ENCODE measurements at regions not wholly inside any gene's neighbourhood (a gene's known extent, or its start where the extent isn't known, plus 50 kb on each side); places are given as distances from the start of the nearest gene placed in this dataset.

DNA sequence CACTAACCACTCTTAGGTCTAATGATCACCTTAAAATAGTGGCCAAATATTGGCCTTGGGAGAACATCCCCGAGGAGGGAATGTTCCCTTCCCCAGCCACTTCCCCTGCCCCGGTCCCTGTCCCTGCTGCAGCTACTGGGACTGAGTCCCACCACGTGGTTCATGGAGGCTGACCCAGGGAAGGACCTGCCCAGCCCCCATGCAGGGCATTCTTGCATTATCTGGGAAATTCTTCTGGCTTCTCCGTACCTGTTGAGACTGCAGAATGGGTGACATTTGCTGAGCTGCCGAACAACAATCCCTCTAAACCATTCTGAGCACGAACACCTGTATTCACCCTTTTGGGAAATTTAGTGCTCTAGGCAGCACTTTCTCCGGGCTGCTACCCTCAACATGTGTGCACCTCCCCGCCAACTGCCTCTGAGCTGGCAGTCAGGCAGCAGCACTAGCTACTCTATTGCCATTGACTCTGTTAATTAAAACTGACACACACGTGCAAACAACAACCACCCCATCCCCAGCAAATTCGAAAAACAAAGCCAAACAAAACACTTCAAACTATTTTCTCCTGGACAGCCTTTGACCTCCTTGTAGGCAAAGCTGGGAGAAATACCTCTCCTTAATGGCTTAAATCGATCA is 567.4 kb upstream of the MKI67 start:
- DNase-seq: no peak

DNA sequence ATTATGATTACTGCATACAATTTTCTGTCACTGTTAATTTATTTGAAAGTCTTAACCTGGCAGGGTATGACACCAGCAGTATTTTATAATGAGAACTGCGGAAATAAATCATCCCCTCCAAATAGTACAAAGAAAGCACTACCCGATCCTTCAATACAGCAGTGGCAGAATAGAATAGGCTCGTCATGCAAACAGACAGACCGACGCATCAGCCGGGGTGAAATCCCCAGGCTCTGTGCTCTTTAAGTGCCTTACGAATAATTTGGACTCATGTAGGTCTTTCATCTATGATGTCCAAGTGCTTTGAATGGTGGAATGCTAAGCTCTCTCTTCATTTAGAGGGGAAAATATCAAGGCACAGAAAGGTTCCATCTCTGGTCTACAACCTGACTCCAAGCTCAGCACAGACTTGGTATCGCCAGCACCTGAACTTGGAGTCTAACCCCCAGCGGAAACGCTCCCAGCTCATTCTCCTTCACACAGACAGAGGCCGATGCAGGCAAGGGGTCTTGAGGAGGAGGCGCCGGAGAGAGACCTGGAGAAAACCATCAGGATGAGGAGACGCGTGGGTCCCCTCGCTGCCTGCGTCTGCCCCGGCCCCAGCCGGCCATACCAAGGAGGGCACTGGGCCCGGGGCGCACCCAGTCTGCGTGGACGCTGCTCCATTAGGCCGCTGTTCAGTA is 568.1 kb upstream of the MKI67 start:
- DNase-seq: no peak

DNA sequence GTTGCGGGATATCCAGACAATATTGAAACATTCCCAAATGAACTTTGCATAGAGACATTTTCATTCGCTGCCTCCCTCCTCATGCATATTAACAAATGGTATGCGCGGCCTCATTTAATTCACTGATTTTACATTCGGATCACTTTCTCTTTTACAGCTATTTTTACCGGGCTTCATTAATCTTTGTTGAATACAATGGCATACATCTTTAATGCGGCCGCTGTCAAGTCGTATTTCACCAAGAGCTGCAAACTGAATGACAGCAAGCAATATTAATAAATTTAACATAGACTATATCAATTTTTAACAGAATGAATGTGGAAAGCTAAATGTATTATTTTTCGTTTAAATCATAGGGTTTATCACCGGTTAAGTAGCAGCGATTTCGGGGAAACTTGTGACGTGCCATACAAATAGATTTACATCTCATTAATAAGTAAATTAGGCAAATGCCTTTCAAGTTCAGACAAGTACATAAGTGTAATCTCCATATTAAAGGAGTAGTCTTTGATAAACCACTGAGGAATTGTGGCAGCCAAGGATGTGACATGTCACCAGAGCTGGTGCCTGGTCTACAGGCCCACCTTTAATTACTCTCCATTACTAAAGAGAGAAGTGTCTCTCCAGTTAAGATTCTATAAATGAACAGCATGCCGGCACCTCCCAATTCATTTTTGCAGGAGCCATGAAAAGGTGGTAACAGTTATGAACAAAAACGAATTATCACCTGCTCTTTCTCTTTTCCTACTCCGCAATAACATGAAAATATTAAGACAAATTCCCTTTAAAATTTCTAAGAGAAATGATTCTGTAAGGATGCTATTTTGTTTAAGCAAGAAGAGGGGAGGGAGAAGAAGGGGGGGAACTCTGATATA is 568.9 kb upstream of the MKI67 start:
- no peak for DNase-seq

DNA sequence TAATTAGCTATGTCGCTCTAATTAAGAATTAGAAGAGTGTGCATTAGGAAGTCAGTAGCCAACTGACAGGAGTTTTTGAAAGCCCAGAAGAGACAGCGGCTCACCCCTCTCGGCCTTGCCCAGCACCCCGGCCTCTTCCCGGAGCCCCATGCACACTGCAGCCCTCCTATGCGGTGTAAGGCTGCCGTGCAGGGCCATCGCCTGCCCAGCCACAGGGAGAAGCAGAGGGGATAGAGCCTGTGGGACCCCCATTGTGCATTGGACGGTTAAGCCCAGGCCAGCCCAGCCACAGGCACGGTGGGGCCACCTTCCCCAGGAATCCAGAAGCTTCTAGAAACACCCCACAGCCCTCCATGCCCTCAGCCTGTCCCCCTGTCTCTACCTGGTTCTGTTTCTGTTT is 569.7 kb upstream of the MKI67 start:
- no peak for DNase-seq

DNA sequence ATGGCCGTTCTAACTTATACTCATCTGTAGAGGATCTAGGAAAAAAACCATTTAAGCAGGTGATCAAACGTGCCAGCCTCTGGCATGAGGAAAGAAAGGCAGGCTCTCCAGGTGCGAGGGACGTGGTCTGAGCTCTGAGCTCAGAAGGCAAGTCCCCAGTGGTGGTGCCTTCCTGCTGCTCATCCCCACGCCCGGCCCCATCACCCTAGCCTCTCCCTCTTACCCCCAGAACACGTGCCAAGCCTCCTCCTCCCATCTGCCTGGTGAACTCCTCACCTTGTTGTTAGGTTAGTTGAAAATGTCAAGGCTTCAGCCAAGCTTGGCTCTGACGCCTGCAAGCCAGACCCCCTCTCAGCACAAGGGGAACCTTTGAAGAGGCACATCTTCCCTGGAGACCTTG is 571.2 kb upstream of the MKI67 start:
- DNase-seq: no peak

DNA sequence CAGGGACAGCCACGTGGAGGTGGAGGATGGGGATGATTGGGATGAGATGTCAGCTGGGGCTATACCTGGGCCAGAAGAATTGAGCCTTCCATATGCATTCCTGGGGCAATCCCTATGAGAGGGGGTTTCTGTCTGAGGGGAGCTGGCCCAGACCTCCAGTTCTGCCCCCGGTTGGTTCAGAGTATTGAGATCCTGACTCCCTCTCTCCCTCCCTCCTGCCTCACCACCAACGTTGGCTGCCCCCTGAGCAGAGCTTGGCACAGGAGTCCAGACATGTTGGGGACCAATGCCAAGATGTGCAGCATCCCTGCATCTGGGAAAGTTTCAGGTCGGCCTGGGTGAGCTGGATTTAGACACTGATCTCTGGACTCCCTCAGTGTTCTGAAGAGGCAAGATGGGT is 575.2 kb upstream of the MKI67 start:
- DNase-seq: no peak

DNA sequence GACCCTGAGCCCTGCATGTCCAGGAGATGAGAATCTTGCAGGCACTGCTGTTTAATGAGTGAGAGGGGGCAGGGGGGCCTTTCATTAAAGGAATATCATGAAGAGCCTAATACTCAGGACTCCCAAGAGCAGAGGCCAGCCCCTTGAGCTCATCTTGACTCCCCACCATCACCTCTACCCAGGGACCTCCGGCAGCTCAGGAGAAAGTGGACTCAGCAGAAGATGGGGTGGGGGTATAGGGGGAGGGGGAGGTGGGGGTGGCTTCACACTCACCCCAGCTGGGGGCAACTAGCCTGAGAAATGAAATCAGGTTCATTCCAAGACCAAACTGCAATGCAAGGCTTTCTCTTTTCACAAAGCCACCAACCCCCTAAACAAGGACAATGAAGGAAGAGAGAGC is 575.6 kb upstream of the MKI67 start:
- DNase-seq: no peak

DNA sequence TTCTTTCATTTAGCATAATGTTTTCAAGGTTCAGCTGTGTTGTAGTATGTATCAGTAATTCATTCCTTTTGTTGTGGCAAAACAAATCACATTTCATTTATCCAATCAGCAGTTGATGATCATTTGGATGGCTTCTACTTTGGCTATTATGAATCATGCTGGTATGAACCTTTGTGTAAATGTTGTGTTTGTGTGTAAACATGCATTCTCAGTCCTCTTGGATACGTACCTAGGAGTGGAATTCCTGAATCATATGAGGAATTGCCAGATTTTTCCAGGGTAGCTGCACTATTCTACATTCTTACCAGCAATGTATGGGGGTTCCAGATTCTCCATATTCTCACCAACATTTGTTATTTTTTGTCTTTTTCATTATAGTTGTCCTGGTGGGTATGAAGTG is 578.5 kb upstream of the MKI67 start:
- DNase-seq: no peak

DNA sequence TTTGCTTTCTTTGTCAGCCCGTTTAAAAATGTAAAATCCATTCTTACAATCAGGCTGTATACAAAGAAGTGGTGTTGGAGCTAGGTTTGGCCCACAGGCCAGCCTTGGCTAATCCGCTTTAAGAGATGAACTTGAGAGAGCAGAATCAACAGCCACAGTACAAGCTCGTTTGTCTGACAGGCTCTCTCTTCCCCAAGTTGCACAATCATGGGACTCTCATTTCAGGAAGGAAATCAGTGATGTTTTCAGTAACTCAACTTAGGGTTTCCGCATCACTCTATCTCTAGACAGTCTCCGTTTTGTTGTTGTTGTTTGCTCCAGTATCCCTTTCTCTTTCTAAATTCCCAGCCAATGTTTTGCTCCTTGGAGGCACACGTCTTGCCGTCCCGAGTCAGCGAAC is 582.0 kb upstream of the MKI67 start:
- no peak for DNase-seq

DNA sequence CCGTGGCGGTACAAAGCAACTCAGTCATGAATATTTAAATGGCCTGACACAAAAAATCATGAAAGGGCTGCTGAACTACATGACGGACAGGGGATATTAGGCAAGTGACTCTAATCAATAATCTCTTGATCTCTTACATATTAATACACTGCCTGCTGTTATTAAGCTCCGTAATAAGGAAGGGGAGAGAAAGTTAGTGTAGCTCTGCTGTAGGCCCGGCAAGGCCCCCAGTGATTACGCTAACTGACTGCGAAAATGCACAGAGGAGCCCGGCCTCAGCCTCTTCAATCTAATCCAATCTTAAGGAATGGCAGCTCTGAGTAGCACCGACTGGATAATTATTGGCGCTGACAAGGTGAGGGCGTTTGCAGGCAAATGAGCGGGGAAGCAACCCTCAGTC is 583.5 kb upstream of the MKI67 start:
- DNase-seq: no peak

DNA sequence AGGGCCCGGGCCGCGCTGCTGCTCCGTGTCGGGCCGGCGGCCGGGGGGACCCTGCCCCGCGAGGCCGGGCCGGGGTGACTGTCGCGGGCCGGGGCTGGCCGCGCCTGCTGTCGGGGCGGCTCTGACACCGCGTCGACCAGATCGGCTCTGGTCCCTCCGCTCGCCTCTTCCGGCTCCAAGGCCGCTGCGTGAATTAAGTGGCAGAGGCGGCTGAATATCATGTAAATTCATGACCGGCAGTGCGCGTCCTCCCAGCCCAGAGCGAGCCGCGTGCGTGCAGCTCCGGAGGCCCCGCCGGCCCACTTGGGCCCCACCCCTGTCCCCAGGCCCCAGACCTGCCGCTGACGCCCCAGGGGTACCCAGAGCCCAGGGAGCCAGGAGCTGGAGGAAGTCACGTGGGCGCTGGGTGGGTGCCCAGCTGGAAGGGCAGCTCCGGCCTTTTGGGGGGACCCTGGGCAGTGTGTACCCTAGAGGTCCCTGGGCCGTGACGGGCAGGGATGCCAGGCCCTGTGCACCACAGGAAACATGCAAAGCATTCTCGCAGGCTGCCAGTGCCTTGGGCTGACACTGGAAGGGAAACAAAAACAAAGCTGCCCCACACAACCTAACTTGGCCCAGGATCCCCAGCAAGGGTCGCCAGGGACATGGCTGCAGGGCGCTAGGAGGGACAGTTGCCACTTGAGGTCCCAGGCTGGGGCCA is 584.0 kb upstream of the MKI67 start:
- DNase-seq: no peak

DNA sequence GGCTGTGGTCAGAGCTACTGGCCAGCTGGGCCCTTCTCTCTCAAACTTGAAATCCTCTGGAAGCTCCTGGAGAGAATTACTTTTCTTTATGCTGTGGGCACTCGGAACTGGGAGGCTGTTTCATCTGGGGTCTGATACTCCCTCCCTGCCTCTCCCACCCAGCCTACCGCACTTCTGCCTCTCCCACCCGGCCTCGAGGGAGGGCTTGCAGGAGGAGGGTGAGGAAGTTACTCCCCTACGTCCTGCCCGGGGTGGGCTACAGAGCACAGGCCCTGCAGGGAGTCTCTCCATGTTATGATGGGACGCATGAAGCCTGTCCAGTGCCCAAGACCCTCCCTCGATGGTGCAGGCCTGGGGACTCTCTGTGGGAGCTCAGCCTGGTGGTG is 584.6 kb upstream of the MKI67 start:
- DNase-seq: no peak

DNA sequence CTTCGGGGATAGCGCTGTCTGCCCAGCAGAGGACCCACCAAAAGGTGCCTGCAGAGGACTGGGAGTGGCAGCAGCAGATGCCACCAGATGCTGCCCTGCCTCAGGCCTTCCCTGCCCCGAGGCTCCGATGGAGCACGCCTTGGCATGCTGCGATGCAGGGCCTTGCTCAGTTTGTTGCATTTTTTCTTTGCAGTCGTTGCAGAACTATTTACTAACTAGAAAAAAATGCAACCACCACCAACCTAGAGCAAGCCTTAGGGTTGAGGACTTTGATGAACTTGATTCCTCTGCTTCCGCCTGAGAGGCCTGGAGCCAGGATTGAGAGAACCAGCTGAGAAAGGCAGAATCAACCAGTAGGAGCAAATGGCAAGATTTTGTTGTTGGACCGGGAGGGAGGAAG is 585.6 kb upstream of the MKI67 start:
- no peak for DNase-seq

DNA sequence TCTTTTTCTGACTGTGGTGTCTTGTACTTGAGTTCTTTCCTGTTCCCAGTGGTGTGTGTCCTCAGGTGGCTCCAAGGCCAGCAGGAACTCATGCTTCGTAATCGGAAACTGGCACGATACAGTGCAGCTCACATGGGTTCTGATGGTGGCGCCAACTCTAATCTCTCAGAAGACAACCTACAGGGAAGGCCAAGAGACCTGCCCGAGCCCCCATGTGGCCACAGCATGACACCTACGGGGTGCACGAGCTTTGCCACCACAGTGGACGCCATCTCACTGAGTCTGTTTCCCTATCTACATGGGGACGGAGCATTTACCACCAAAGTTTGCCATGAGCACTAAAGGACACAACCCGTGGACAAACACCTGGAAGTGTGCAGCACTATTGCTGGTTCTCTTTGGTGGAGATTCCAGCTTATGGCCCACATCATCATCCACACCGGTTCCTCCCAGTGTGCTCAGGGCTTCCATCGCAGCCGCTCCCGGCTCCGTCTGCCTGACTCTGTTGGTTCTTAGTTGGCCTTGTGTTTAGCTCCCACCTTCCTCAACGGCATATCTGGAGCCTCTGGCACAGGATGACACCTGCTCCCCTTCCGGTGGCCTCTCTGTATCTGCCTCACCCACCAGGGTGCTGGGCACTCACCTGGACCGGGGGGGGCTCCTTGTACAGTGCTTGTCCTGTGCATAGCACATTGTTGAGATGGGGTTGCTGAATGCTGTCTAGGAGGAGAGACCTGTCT is 586.6 kb upstream of the MKI67 start:
- no peak for DNase-seq

DNA sequence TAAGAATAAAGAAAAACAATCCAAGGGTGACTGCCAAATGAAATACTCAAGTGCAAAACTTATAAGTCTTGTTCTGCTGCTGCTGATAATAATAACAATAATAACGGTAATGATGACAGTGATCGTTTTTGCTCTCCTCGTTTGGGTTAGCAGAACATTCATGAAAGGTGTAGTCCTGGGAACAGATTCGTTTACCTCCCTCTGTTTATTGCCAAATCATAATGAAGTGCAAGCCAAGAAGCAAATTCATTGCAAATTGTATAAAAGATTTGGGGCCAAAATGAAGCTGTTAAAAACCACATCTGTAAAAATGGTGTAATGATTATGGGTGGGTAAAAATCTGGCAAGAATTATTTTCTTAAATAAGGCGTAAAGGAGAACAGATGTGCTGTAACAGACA is 587.2 kb upstream of the MKI67 start:
- no peak for DNase-seq

DNA sequence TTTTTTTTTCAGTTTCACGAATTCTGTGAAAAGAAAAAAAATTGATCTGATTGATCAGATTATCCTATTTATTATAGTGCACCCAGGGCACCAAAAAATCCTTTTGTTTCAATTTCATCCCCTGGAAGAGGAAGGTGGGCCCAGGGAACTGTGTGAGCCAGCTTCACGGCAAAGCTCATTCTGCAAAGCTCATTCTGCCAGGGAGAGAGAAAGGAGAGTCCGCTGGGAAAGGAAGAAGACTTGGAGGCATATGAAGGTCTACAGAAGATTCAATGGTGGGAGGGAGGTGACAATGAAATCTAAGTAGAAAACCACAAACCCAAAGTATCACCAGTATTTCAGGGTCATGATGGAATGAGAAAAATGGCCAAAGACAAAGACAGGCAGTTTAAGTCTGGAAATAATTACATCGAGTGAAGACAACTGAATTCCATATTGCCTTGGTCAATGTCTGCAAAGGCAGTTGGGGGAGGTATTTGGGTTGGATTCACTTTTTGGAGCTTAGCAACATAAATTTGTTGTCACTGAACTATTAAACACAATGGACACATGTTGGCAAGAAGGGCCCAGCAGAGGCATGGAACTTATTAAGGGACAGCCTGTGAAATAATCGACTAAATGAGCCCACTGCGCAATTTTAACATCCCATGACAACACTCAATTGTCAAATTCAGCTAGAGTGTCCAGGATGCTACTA is 587.8 kb upstream of the MKI67 start:
- DNase-seq: no peak

DNA sequence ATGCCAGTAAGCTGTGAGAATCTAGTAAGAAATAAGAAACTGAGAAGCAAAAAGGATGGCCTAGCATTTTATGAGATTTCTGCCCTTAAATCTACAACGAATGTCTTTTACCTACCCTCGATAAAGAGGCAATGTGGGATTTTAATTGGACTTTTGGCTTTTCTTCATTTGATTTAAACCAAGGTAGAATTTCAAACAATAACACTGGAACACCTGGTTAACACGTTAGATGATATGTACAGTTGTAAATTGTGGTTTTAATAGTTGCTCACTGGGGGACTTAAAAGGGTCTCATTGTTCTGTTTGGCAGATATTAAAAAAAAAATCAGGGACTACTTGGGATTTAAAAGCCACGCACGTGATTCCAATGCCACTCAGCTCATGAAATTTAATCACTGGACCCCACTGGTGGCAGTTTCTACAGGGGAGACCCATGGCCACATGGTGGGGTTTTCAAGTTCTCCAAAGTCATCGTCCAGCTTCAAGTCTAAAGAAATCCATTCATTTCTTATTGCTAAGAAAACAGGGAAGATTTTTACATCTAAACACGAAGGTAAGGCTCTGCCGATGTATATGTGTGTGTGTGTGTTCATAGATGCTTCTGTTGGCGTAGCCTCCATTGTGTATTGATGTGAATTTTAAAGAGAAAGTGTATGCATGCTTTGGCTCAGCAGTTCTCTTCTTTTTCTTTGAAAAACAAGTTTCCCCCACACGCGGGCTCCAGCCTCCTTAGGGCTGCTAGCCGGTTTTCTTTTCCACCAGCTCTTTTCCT is 588.6 kb upstream of the MKI67 start:
- DNase-seq: no peak

DNA sequence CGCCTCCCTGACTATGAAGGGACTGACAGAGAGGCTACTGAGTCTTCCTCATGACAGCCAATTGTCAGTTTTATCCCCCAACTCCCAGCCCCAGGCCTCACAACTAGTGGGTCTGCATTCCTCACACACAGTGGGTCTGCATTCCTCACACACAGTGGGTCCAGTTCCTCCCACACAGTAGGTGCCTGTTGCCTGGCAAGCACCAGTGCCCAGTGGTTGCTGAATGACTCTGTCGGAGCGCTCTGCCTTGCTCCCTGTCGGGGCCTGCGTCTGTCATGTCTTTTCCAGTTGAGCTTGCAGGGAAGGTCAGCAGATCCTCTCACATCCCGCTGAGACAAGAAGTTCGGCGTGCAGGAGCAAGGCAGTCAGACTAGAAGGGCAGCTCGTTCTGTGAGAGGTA is 590.0 kb upstream of the MKI67 start:
- no peak for DNase-seq

DNA sequence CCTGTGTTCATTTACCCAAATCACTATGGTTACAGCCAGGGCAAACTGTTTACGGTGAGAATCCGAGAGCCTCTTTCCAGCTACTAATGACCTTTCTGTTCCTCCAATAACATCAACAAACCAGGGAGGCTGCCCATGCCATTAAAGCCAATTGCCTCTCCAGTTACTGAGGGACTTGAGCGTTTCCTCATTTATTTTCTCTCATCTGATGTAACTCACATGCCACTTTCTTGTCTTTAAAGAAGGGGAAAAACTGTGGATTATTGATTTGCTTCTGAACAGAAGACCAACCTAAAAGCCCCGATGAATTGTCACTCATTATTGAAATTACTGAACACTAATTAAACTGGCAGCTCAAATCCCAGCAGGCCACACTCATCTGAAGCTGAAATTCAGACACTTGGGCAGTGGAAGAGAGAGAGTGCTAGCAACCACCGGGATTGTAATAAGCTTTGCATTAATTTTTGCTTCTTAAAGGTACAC is 595.8 kb upstream of the MKI67 start:
- no peak for DNase-seq

DNA sequence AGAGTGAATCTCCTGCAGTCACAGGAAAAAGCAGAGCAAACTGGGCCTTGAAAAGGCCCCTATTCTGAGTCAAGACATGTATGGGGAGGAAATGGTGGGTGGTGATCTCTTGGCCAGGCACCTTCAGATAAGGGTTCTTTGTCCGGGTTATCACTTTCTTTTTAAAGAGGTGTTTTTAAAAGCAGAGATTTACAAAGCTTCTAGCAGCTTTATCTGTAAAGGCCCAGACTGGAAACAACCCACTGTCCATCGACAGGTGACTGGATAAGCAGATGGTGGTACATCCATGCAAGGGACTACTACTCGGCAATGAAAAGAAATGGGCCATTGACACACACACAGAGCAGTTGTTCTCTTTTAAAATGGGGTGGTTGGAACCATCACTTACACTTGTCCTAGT is 596.7 kb upstream of the MKI67 start:
- DNase-seq: no peak

DNA sequence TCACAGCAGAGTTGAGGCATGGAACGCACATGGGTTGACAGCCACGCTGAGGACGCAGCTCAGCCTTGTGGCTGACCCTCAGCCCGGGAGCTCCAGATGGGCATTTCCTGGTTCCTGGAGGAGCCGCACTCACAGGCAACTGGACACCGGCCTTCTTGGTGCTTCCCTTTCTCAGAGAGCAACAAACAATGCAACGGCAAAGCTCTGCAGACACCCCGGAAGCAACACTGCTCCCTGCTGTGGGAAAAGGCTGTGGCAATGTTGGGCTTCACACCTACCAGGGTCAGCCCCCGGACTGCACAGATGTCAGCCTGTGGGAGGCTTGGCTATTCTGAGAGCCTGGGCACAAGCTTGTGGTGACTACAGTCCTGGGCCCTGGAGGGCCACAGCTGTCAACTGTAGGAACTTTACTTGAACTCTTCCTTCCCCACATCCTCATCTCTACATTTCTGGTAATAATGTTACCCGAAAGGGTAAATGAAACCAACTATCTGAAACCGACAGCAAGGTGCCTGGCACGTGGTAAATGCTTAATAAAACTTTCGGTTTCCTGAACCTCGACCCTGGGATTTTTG is 597.5 kb upstream of the MKI67 start:
- DNase-seq: no peak
